HG02852 (cell line): ENCODE measurements at regions not wholly inside any gene's neighbourhood (a gene's known extent, or its start where the extent isn't known, plus 50 kb on each side); places are given as distances from the start of the nearest gene placed in this dataset.
"Not testable (repeated sequence)": the region's sequence is repeated elsewhere in the genome, so short reads cannot be mapped to it uniquely, and the experiment has no call there.

ENCODE experiments used
- ATAC-seq: cut with Tn5 transposase; IDR thresholded peaks from one replicate; pipeline ENCODE4 v1.9.1; 2021; ENCODE audit warnings: mild to moderate bottlenecking, moderate library complexity; ENCODE audit not compliant: unreplicated experiment

DNA sequence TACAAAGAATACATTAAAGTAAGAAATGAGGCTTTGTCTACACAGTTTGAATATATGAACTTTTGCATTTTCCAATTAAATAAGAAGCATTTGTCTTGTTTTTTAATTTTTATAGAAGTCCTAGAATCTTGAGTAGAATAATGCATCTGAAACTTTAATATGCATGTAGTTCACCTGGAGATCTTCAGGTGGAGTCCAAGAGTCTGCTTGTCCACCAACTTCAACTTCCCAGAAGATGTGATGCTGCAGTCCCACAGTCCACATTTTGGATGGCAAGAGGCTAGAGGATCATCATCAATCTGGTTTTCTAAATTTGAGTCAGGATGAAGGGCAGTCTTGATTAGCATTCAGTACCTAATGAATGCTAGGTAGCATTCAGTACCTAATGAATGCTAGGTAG is 357.6 kb upstream of the SOX2 start:
- no peak for ATAC-seq

DNA sequence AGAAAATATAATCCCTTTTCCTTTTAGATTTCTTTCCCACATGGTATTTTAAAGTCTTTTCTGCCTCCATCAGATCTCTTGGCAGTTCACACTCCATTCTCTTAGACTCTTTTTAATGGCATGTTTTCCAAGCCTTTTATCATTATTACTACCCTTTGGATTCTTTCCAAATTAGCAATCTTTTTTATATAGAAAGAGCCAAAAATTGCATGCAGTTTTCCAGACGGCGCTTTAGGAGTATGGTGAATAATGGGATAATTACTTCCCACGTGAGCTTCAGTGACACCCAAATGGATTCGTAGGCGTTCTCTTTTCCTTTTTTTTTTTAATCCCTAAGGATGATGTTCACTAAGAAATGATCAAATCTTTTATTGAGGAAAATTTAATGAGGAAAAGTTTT is 354.8 kb upstream of the DNAJC19 start:
- no peak for ATAC-seq

DNA sequence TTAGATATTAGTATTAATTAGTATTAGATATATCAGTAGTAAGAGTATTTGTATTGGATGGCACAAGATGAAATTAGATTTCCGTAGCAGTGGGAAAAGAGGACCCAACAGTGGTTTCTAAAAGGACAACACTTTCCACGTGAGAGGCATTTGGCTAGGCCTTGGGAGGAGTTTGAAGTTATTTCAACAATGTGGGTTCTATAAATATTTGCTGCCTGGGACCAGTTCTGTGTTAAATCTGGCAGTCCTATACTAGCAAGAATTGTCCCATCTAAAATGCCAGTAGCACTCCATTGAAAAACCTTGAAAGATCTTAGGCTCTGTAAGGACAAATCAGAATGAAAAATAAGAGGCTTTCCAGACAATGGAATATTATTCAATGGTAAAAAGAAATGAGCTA is 347.1 kb upstream of the DNAJC19 start:
- ATAC-seq: no peak

DNA sequence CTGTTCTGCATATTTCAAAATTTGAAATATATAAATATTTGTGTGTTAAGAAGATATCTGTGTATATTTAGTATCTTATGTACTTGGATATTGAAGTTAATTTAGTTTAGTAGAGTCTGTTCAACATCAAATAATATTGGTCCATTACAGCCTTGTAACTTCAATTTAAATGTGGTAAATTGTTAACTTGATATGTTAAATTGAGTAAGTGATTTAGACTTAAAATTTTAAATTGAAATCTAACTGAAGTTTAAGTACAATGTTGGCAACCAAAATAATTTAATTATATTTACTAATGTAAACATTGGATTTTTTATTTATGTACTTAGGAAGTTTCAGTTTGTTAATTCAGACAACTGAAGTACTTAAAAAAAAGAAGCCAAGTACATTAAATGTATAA is 343.9 kb upstream of the DNAJC19 start:
- ATAC-seq: no peak

DNA sequence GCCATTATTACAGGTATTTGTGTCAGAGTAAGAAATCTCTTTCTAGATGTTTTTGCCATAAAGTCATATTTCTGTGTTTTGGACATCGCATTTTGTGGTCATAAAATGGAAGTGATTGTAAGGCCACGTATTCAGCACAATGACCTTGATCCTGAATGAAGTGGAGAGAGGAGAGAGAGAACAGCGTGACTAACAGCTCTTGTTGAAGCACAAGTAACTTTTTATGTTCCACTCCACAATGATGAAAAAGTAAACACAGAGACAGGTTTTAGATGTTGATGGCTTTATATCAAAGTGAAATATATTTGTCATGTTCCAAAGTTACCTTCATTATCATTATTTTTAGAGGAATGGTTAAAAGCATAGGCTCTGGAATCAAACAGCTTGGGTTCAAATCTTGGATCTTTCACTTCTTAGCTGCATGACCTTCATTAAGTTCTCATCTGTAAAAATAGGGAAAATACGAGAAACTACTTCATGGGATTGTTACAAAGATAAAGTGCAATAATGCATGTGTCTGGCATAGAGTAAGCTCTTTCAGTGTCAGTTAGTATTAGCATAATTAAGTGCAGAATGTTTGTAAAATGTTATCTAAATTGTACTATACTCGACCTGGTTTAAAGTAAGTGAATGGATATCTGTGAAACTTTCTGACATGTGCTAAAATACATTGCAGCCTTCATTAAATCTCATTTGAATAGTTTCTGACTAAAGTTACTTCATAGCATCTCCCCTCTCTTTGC is 341.5 kb upstream of the DNAJC19 start:
- no peak for ATAC-seq

DNA sequence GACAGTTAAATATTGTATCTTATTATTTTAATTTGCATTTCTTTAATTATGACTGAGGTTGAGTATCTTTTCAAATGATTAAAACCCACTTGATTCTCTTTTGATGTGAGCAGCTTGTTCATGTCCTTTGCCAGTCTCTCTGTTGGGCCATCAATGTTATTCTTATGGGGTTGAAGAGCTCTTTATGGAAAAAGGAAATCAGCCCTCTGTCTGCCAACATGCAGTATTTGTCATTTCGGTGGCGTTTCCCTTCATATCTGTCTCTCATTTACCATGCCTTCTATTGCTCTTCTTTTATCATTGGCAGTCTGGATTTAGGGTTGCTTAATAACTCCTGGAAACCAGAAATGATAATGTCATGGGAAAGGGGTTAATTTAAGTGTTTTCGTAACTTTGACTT is 340.7 kb upstream of the DNAJC19 start:
- ATAC-seq: no peak

DNA sequence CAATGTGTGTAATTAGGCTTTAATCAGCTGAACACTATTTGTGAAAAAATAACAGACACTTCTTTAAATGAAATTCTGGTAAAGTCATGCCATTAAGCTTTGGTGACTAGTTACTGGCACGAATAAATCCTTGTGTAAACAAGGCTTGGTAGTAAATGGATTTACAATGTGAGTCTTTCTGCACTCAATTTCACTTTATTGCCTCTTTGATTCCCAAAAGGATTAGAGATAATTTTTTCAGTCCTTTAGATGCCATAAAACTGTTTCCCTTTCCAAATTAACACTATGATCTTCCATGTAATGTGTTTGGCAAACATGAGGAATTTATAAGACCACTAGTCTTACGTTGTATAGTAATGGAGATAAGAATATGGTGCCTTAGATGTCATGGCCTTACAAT is 339.5 kb upstream of the DNAJC19 start:
- no peak for ATAC-seq

DNA sequence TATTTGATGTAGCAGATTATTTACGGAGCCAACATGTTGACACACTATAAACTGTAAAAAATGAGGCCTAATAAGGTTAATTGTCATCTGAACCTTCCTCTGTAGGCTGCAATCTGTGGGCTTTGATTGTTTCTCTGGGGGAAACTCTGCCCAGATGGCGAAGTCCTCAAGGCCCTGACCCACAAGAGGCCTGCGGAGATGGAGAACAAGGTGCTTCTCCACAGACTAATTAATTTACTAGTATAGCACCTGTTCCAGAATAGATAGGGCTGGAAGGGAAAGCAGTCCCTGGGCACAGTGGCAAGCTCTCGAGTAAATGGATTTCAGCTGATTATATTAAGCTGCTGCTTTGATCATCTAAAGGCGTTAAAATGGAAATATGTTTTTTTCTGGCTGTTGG is 338.8 kb upstream of the DNAJC19 start:
- no peak for ATAC-seq

DNA sequence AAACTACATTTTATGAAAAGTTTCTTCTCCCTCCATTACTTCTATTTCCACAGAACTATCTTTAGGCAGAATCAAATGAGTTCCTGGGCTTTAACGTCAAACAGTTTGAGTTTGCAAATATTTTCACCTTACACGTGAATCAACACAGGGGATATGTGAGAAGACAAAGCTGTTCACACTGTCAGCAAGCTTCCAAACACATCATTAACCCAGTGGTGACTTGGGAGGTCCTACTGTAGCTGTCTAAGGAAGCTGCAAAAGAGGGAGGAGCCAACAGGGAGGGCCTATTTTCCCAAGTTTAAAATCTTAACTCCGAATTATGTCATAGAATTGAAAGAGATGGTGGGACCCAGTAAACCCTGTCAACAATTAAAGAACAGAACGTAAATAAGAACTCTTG is 337.8 kb upstream of the DNAJC19 start:
- no peak for ATAC-seq

DNA sequence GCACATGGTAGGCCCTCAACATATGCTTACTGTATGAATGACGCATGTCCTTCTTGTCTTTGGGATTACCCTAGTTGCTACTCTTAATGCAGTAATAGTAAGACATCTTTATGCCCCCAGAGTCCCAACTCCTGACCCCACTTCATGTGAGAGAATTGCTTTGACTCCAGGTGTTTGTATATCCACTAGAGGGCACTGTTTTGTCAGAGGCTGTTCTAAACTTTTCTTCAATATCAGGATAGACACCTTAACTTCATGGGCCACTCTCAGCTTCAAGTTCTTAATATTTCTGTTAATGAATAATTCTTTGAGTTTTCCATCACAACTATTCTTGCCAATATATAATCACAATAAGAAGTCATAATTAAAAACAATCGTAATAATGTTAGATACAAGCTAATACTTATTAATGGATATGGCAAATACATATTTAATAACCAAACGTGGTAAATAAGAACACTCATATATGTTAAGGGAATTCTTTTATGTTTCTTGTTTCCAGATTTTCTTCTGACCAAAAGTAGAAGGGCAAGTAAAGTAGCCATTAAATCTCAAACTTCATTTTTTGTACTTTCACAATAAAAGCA is 337.2 kb upstream of the DNAJC19 start:
- ATAC-seq: no peak

DNA sequence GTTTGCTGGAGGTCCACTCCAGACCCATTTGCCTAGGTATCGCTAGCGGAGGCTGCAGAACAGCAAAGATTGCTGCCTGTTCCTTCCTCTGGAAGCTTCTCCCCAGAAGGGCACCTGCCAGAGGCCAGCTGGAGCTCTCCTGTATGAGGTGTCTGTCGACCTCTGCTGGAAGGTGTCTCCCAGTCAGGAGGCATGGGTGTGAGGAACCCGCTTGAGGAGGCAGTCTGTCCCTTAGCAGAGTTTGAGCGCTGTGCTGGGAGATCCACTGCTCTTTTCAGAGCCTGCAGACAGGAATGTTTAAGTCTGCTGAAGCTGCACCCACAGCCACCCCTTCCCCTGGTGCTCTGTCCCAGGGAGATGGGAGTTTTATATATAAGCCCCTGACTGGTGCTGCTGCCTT is 335.0 kb upstream of the DNAJC19 start:
- not testable (repeated sequence) for ATAC-seq

DNA sequence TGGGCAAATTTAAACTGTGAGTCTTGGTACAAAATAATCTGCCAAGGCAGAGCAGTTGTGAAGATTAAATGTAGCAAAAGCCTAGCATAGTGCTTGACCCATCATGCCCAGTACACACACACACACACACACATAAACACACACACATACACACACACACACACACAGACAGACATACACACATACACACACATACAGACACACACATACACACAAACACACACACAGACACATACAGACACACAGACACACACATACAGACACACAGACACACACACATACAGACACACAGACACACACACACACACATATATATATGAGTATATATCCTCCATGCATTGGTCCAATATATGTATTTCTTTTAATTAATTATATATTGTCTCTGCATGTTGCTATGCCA is 328.8 kb upstream of the DNAJC19 start:
- ATAC-seq: no peak

DNA sequence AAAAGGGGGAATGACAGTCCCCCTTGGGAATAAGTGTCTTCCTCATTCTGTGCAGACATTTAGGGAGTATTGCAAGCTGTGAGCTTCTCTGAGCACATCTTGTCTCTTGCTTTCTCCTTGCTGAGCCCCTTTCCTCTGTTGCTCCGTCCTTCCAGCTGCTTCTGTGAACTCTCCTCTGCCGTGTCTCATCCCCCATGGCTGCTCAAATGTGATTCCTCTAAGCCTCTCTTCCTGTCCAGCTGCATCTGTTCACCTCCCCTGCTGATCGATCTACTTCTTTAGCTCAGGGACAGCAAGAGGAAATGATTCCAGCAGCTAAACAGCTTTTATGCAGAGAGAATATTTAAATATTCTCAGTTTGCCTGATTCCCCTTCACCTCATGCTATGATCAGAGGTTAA is 328.0 kb upstream of the DNAJC19 start:
- no peak for ATAC-seq

DNA sequence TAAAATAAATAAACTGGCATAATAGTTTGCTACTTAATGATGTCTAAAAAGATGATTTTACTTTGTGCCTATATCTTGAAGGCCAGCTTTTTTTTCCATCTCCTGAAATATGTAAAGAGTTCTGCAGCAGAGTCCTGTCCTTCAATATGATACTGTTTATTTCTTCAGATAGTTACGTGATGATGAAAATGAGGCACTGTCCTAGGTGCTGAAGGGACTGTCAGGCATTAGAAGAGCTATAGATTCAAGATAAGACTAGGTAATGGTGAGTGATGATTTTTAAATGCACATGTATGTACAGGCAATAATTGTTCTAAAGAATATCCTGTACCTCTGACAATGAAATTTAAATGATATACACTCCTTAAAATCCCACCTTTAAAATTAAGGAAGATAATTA is 326.9 kb upstream of the DNAJC19 start:
- ATAC-seq: no peak

DNA sequence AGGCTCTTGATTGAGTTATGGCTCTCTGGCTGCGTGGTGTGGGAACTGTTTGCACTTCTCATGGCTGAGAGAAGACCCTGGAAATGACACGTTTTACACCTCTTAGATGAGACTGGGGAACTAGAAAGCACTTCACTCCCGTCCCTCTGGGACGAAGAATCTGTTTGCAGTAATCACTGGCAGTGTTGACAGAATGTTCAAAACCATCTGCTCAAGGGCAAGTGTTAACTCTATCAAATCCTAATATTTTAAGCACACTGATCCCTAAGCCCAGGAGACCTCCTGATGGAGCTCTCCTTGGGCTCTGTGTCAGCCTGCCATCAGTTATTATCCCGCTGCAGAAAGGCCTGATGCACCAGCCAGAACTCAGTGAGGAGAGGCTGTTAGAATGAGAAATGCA is 323.8 kb upstream of the DNAJC19 start:
- ATAC-seq: no peak

DNA sequence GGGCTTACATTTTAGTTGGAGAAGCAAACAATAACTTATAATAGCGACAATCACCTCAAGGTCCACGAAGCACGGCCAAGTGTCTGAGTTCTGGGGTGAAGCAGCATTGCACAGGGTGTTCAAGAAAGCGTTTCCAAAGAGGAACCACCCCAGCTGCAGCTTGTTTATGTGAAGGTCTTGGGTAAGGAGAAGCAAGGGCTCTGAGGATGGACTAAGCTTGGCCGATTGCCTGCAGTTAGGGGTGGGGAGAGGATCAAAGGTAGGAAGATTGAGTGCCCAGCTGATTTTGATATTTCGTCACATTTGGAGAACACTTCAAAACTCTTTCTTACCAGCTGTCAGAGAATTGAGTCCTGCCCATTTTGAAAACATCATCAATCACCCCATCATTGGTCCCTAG is 321.6 kb upstream of the DNAJC19 start:
- no peak for ATAC-seq

DNA sequence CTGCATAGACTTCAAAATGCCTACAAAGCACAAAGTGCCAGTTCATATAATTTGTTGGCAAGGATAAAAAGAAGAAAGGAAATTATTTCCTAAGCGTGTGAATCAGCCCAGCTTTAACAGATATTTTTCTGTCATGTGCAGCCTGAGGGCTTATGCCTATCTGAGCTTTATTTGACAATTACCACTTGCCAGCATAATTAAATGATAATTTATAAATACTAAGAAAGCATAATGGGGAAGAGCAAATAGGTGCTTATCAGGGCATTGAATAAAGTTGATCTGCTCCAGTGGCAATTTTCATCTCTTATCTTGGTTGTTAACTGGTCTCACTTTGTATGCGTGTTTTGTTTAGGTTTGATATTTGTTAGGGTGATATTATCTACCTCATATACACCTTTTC is 313.4 kb upstream of the DNAJC19 start:
- no peak for ATAC-seq

DNA sequence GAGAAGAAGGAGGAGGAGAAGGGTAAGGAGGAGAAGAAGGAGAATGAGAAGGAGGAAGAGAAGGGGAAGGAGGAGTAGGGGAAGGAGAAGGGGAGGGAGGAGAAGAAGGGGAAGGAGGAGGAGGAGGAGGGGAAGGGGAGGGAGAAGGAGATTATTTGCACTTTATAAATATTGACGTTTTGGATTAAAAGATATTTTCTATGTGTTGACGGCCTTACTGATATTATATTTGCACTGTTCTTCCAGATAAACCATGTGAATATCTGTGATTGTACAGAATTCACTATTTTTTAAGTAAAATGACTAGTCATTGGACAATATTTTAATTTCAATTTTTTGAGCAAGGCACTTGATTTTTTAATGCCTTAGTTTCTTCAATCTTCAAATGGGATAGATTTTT is 310.5 kb upstream of the DNAJC19 start:
- no peak for ATAC-seq

DNA sequence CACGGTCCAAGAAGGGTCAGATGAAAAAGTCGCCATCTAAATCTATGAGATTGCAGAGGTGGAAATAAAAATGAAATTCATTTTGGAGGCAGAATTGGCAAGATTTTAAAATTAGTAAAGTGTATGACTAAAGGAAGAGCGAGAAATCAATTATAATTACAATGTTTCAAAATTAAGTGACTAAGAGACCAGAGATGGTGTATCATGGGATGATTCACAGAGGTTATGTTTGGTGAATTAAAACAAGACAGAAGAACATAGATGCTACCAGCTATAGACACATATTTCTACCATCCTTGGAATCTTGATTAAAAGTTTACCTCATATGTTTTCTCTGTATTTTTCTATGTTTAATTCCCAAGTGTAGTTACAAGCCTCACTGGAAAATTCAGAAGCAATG is 308.9 kb upstream of the DNAJC19 start:
- no peak for ATAC-seq

DNA sequence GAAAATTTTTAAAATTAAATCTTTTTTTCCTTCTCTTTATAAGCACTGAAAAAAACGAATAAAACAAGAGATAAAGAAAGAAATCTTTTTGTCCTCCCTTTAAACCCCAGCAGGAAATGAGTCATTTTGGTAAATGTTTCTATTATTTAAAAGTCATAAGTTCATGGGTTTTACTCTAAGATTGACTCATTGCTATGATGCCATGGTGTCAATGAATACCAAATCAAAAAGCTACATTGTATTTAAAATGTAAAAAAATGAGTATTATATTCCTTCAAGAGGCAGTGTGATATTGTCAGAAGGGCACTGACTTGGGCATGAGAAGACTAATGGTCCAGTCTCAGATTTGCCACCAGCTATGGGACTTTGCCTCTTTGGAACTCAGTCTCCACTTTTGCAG is 303.4 kb upstream of the DNAJC19 start:
- peak; percentile 83 for ATAC-seq

DNA sequence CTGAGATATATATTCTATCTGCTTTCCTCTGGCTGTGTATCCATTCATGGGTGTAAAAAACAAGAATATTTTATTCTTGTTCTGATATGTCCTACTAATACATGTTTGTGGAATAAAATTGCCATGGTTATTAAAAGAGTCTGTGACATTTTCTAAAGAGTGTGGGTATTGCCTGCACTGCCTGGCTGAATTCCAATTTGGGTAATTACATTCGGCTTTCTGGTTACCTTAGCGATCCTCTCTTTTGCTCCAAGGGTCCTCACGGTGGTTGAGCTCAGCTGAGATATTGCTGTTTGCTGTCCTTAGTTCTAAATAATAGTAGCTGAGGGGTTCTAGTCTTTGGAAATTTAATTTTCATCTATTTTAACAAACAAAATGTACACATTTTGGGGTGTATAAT is 301.4 kb upstream of the DNAJC19 start:
- no peak for ATAC-seq

DNA sequence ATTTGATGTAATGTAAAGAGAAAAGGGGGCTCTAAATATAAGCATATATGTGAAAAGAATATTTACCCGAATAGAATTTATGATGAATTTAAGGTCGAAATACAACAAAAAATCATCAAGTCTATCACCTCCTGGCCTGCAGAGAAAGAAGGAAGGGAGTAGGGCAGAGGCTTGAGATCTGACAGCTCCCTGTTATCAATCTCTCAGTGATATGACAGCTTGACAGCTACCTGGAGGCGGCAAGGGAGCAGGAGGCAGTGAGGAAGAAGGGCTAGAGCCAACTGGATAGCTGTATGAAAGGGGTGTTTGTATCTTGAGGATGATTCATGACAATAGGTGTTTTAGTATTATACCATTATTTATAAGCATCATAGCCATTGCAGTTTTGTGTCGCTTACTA is 299.8 kb upstream of the DNAJC19 start:
- no peak for ATAC-seq

DNA sequence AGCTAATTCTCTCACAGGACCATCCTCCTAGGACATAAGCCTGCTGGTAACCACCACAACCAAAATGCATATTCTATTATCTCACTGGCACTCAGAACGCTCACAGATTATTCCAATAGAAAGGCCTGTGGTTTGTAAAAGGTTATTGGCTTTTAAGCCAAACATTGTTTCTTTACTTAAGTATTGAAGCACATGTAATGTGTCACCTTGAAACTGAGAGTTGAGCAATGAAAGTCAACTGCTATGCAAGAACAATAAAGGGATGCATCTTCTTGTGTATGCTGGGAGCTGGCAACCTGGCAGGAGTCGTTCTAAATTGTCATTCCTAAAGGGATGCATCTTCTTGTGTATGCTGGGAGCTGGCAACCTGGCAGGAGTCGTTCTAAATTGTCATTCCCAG is 298.6 kb upstream of the DNAJC19 start:
- no peak for ATAC-seq
